ENCODE measurements at regions not wholly inside any gene's neighbourhood (a gene's known extent, or its start where the extent isn't known, plus 50 kb on each side); places are given as distances from the start of the nearest gene placed in this dataset.

- TF ChIP-seq FOXP4 (CRISPR knock-in tag; IDR thresholded peaks at IDR 0.05): peak; percentile 64
- no peak for TF ChIP-seq NFRKB (IDR thresholded peaks at IDR 0.05)
- no peak for TF ChIP-seq RBM39 (IDR thresholded peaks at IDR 0.05; ENCODE audit: low read depth, low read length, poor library complexity, severe bottlenecking)
- no peak for TF ChIP-seq NR2F2 (IDR thresholded peaks at IDR 0.05; ENCODE audit: borderline replicate concordance, low read depth)
- TF ChIP-seq ZNF256 (CRISPR knock-in tag; conservative IDR thresholded peaks at IDR 0.05): no peak
- no peak for TF ChIP-seq TFDP2 (CRISPR knock-in tag; IDR thresholded peaks at IDR 0.05)
- no peak for TF ChIP-seq RXRA (CRISPR knock-in tag; IDR thresholded peaks at IDR 0.05)
- no peak for TF ChIP-seq RBFOX2 (IDR thresholded peaks at IDR 0.05; ENCODE audit: low read depth, low read length)
- TF ChIP-seq ZNF207 (IDR thresholded peaks at IDR 0.05; ENCODE audit: borderline replicate concordance): no peak
- no peak for TF ChIP-seq SRF (IDR thresholded peaks at IDR 0.05; ENCODE audit: low read depth, low read length)
- no peak for TF ChIP-seq RARG (CRISPR knock-in tag; IDR thresholded peaks at IDR 0.05; ENCODE audit: low read depth)
- no peak for TF ChIP-seq ZNF549 (CRISPR knock-in tag; IDR thresholded peaks at IDR 0.05)
- TF ChIP-seq MIER2 (CRISPR knock-in tag; IDR thresholded peaks at IDR 0.05): no peak
- no peak for TF ChIP-seq ZBTB39 (CRISPR knock-in tag; IDR thresholded peaks at IDR 0.05)
- TF ChIP-seq ZNF678 (CRISPR knock-in tag; IDR thresholded peaks at IDR 0.05): no peak
- no peak for TF ChIP-seq POGZ (CRISPR knock-in tag; IDR thresholded peaks at IDR 0.05)
- TF ChIP-seq PTBP1 (IDR thresholded peaks at IDR 0.05; ENCODE audit: low read depth, low read length, poor library complexity, severe bottlenecking): no peak
- no peak for TF ChIP-seq ZNF333 (CRISPR knock-in tag; IDR thresholded peaks at IDR 0.05; ENCODE audit: borderline replicate concordance)
- no peak for TF ChIP-seq SIX1 (CRISPR knock-in tag; IDR thresholded peaks at IDR 0.05; ENCODE audit: borderline replicate concordance)
- no peak for TF ChIP-seq SNAPC2 (CRISPR knock-in tag; IDR thresholded peaks at IDR 0.05)
- TF ChIP-seq ZBTB26 (CRISPR knock-in tag; IDR thresholded peaks at IDR 0.05; ENCODE audit: borderline replicate concordance): no peak
- 0 out of 2 replicates have a peak, but pooled peaks have one; percentile 26 for TF ChIP-seq DMAP1 (CRISPR knock-in tag; IDR thresholded peaks at IDR 0.05)
- no peak for TF ChIP-seq FOXA1 (IDR thresholded peaks at IDR 0.05)
- peak; percentile 20; the same call in 1 of the 2 replicates for TF ChIP-seq FOXA1 (CRISPR knock-in tag; IDR thresholded peaks at IDR 0.05)
Observed at GRCh38 chr20:21020659-21021471, 85.3 kb downstream of the LINC00237 start (continued).
